ENCODE measurements at regions not wholly inside any gene's neighbourhood (a gene's known extent, or its start where the extent isn't known, plus 50 kb on each side); places are given as distances from the start of the nearest gene placed in this dataset.
"Not testable (repeated sequence)": the region's sequence is repeated elsewhere in the genome, so short reads cannot be mapped to it uniquely, and the experiment has no call there.

GRCh38 chrX:497186-498014 lies 110.7 kb upstream of the PPP2R3B start:
- H3K4me1 Mint-ChIP-seq, result peaks cover 24% of the 10 kb centered on the region
- H3K36me3 Mint-ChIP-seq, result no peaks in the 10 kb centered on the region
- H3K27me3 Mint-ChIP-seq (ENCODE audit: low read depth), result peaks cover 4% of the 10 kb centered on the region
- CTCF ChIA-PET, result no interaction called here
- no peak overlapping the region for H3K27ac Mint-ChIP-seq
- no peak overlapping the region for H3K4me3 Mint-ChIP-seq
- ATAC-seq, result no peak
- POLR2A ChIA-PET, result no interaction called here
- no peaks in the 10 kb centered on the region; the same call in 1 of the 2 replicates for H3K9me3 Mint-ChIP-seq
- DNase-seq (ENCODE audit: low spot score), result no peak
- TF ChIP-seq RELA (CRISPR knock-in tag; IDR thresholded peaks at IDR 0.05; ENCODE audit: borderline replicate concordance) (no peak), ETV6 (CRISPR knock-in tag; IDR thresholded peaks at IDR 0.05) (no peak), CBFB (CRISPR knock-in tag; IDR thresholded peaks at IDR 0.05; ENCODE audit: low read depth) (no peak), SOX15 (CRISPR knock-in tag; IDR thresholded peaks at IDR 0.05) (no peak), JAZF1 (CRISPR knock-in tag; IDR thresholded peaks at IDR 0.05) (no peak), ZMAT4 (CRISPR knock-in tag; IDR thresholded peaks at IDR 0.05) (no peak), ZNF219 (CRISPR knock-in tag; IDR thresholded peaks at IDR 0.05; ENCODE audit: borderline replicate concordance) (no peak), PRDM15 (CRISPR knock-in tag; IDR thresholded peaks at IDR 0.05) (no peak), TEAD4 (CRISPR knock-in tag; IDR thresholded peaks at IDR 0.05) (no peak)

GRCh38 chrX:498901-499300 lies 112.2 kb upstream of the PPP2R3B start:
- DNase-seq (ENCODE audit: low spot score); H3K9me3 Mint-ChIP-seq; H3K27me3 Mint-ChIP-seq (ENCODE audit: low read depth); H3K27ac Mint-ChIP-seq; POLR2A ChIA-PET; ATAC-seq; CTCF ChIA-PET; H3K36me3 Mint-ChIP-seq: not testable (repeated sequence)
- H3K4me1 Mint-ChIP-seq, result peaks cover 24% of the 10 kb centered on the region
- H3K4me3 Mint-ChIP-seq, result peak overlapping the region; percentile 60; the same call in 1 of the 2 replicates

DNA sequence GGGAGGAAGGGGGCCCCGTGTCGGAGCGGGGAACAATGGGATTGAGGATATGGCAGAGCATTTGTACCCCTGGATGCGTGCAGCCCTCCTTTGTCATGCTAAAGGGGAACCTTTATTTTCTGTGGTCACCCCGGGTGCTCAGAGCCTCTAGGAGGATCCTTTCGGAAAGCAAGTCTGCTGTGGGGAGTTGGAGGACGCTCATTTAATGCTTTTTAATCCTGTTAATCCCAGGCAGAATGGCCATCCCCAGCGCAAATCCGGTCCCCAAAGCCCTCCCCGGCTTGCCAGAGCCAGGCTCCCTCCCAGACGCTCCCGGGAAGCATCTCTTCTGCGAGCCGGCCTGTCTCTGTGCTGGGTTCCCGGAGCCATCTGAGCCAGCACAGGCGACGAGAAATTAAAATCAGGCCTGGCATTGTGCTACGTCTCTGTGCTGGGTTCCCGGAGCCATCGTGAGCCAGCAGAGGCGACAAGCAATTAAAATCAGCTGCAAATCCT lies 113.2 kb upstream of the PPP2R3B start:
- peaks cover 24% of the 10 kb centered on the region for H3K4me1 Mint-ChIP-seq
- ATAC-seq, result peak; percentile 89
- DNase-seq (ENCODE audit: low spot score), result peak; percentile 43
- no peaks in the 10 kb centered on the region for H3K36me3 Mint-ChIP-seq
- ChIA-PET POLR2A (no interaction called here), CTCF (no interaction called here)
- peak overlapping the region; percentile 16 for H3K27ac Mint-ChIP-seq
- no peaks in the 10 kb centered on the region; the same call in 1 of the 2 replicates for H3K9me3 Mint-ChIP-seq
- peaks cover 4% of the 10 kb centered on the region for H3K27me3 Mint-ChIP-seq (ENCODE audit: low read depth)
- peak overlapping the region; percentile 60 for H3K4me3 Mint-ChIP-seq
- TF ChIP-seq NFATC4 (CRISPR knock-in tag; IDR thresholded peaks at IDR 0.05), result no peak
- TF ChIP-seq TP53 (CRISPR knock-in tag; IDR thresholded peaks at IDR 0.05), result 0 out of 2 replicates have a peak, but pooled peaks have one; percentile 41
- TF ChIP-seq ZBTB43 (CRISPR knock-in tag; IDR thresholded peaks at IDR 0.05), result no peak
- peak; percentile 45; the same call in 1 of the 2 replicates for TF ChIP-seq ZNF317 (CRISPR knock-in tag; IDR thresholded peaks at IDR 0.05; ENCODE audit: borderline replicate concordance, low read depth)
- TF ChIP-seq NR1H2 (CRISPR knock-in tag; IDR thresholded peaks at IDR 0.05), result no peak
- TF ChIP-seq FOXP1 (CRISPR knock-in tag; IDR thresholded peaks at IDR 0.05; ENCODE audit: borderline replicate concordance), result 0 out of 2 replicates have a peak, but pooled peaks have one; percentile 51
- TF ChIP-seq PRDM15 (CRISPR knock-in tag; IDR thresholded peaks at IDR 0.05), result no peak
- no peak for TF ChIP-seq RORB (CRISPR knock-in tag; IDR thresholded peaks at IDR 0.05)
- peak; percentile 50; the same call in 1 of the 2 replicates for TF ChIP-seq FOXP4 (CRISPR knock-in tag; IDR thresholded peaks at IDR 0.05)
- no peak for TF ChIP-seq PRRX2 (CRISPR knock-in tag; IDR thresholded peaks at IDR 0.05)
- TF ChIP-seq FOXK1 (CRISPR knock-in tag; IDR thresholded peaks at IDR 0.05), result no peak

All from WTC11 (cell line).